ENCODE measurements at regions not wholly inside any gene's neighbourhood (a gene's known extent, or its start where the extent isn't known, plus 50 kb on each side); places are given as distances from the start of the nearest gene placed in this dataset.

- DNase-seq (ENCODE audit: low read depth): no peak
Measured at GRCh38 chr13:97135883-97136282, 86.2 kb upstream of the MBNL2 start.

GRCh38 chr13:97136418-97136817, 85.7 kb upstream of the MBNL2 start:
- peak; percentile 21 for DNase-seq (ENCODE audit: low read depth)

DNA sequence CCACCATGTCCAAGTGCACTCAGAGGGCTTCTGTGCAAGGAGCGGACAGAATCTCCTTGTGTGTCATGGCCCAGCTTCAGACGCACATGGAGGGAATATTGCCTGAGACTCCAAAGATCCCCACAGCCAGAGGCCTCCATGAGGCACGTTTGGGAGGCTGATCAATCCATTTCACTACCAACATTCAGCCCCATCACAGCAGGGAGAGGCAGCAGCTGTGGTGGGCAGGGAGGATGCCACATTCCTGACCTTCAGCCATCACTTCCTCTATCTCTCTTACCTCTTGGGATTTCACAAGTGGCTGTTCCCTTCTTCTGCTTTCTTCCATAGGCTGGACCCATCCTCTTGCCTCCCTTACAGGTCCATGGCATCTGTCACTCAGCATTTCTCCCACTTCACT, 82.4 kb upstream of the MBNL2 start:
- DNase-seq (ENCODE audit: low read depth): no peak

DNA sequence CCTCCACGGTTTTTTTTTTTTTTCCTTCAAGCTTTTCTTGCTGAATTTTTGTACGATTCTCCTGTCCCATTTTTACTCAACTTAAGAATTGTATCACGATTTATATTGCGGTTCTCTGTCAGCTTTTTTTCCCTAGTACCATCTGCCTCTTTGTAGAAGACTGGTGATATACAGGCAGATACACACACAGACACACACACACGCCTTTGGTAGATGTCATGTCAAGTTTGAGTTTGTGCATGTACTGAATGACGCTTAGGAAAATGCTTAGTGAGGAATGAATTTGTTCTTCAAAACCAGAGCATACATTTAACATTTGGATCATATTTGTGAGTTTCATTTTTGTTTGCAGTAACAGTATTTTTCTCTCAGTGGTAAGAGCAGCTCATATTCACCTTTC, 82.0 kb upstream of the MBNL2 start:
- DNase-seq (ENCODE audit: low read depth): no peak

DNA sequence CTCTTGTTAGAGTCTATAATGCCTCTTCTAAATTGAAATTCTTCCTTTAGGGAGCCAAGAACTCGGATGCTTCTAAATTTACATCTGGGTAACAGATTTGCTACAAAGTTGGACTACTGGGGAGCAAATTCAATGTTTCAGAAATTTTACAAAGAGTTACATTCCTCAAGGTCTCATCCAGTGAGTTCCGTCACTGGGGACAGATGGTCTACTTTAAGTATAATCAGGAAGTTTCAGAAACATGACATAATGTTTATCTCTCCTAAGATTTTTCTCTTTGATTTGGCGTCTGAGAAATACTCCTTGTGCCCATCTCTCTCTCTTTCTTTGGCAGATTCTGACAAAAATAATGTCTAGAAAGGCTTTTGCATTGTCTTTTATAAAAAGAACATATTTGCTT, 81.5 kb upstream of the MBNL2 start:
- no peak for DNase-seq (ENCODE audit: low read depth)

GRCh38 chr13:97141097-97141496, 81.0 kb upstream of the MBNL2 start:
- DNase-seq (ENCODE audit: low read depth): no peak

- peak; percentile 90 for DNase-seq (ENCODE audit: low read depth)
Measured at GRCh38 chr13:97141564-97142005, 80.5 kb upstream of the MBNL2 start.

DNA sequence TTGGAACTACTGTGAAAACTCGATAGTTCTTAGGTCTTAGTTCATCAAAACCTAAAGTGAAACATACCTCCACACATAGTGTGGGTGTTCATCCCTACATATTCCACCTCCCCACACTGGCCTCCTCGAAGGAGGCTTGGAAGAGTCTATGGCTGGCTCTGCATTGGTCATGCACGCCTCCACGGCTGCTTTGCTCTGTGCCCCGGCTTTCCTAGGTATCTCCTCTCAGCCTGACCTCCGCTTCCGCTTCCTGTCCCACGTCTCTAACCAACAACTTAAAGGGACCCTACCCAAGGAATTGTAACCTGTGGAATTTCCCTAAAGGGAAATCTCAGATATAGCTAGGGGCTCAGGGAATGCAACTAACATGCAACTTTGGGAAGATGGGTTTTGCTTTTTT, 79.7 kb upstream of the MBNL2 start:
- peak; percentile 71 for DNase-seq (ENCODE audit: low read depth)

DNA sequence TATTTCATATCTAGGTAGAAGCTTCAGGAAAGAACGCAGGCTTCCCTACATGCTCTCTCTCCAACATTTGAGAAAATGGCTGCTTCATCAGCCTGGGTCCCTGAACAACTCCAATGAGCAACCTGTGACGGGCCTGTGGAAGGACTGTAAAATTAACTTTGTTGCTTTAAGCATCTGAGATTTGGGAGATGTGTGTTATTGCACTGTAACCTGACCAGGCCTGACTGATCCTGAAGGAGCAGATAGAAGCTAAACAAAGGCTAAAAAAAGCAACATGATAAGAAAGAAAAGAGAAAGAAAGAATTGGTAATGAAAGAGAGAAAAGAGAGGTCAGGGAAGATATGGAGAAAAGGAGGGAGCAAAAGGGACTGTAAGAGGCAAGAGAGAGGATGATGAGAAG, 77.1 kb upstream of the MBNL2 start:
- no peak for DNase-seq (ENCODE audit: low read depth)

- no peak for DNase-seq (ENCODE audit: low read depth)
Measured at GRCh38 chr13:97148894-97149293, 73.2 kb upstream of the MBNL2 start.

- DNase-seq (ENCODE audit: low read depth): no peak
Measured at GRCh38 chr13:97160421-97160820, 61.7 kb upstream of the MBNL2 start.

DNA sequence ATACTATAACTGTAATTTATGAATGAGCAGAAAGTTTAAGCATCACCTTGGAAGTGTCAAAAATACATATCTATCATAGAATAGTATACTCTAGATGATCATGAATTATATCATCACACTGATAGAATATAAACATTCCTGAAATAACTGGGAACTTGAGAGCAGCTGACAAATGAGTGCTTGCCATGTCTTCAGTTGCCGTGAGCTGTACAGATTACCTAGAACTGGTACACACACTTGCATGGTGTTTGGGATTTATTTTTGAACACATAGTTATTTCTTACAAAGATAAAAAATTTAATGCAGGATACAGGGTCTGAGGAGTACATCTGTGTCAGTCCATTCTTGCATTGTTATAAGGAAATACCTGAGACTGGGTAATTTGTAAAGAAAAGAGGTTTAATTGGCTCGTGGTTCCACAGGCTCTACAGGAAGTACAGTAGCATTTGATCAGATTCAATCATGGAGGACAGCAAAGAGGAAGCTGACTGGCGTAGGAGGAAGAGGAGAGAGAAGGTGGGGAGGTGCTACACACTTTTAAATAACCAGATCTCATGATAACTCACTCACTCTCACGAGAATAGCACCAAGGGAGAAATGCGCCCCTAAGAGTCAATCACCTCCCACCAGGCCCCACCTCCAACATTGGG, 60.4 kb upstream of the MBNL2 start:
- DNase-seq (ENCODE audit: low read depth): no peak

DNA sequence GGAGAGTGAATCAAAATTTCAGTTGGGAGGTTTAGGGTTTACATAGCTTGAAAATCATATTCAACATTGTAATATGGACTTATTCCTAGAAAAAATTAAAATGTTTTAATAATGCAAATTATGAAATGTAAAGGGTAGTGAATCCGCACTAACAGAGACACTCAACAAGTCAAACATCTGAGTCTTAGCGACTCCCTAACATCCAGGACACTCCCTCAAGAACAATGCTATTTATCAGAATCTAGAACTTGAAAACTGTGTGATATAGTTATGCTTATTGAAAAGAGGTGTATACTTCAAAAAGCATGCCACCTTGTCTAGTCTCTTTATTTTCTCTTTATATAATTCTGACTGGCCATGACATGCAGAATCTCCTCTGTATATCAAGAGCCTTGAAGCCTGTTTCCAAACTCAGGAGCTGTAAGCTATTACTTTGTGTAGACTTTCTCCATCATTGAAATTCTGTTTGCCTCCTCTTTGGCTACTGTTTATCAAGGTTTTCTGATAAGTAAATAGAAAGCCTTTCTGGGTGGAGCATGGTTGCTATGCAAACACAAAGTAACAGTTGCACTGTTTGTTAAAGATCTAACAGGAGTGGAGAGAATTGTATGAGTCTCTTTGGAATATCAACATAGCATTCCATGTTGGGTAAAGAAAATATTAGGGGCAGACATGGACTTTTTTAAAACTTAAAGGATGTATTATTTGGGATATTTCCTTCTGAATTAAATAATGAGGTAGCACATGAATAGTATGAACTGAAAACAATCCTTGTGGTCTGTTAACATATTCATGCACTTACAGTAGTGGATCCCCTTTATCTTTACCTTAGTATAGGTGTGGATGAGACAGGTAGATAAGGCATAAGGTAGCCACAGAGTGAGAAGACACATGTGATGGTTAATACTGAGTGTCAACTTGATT, 56.4 kb upstream of the MBNL2 start:
- no peak for DNase-seq (ENCODE audit: low read depth)

GRCh38 chr13:97171136-97171535, 51.0 kb upstream of the MBNL2 start:
- DNase-seq (ENCODE audit: low read depth): no peak

Measured in RPMI7951 (cell line).